Peyer's patch (tissue), 4 donors: ENCODE measurements at regions not wholly inside any gene's neighbourhood (a gene's known extent, or its start where the extent isn't known, plus 50 kb on each side); places are given as distances from the start of the nearest gene placed in this dataset.

Experiments used
- DNase-seq, 3 donors: peaks; one replicate each; pipeline ENCODE4 v3.0.0-alpha.2; 2017 to 2019
- H3K27ac ChIP-seq, 4 donors: fragments of 200-600 bp; sonication (generic); one replicate each; pipeline ENCODE4 v1.5.1; 2016 to 2019
- H3K27me3 ChIP-seq, 2 donors: fragments of 200-600 bp; sonication (generic); one replicate each; pipeline ENCODE4 v1.5.1; 2019
- H3K36me3 ChIP-seq, 3 donors: fragments of 200-600 bp; sonication (generic); one replicate each; pipeline ENCODE4 v1.5.1; 2016 to 2019
- H3K4me1 ChIP-seq, 4 donors: fragments of 200-600 bp; sonication (generic); one replicate each; pipeline ENCODE4 v1.5.1; 2016 to 2019
- H3K4me3 ChIP-seq, 4 donors: fragments of 200-600 bp; sonication (generic); 1 replicate in 3 of 4; 2 replicates in 1 of 4; pipeline ENCODE4 v1.5.1; 2016 to 2019; ENCODE audit warnings: mild to moderate bottlenecking in 1 of 4
- H3K9me3 ChIP-seq, 4 donors: fragments of 200-600 bp; sonication (generic); one replicate each; pipeline ENCODE4 v1.5.1; 2016 to 2019; ENCODE audit warnings: mild to moderate bottlenecking in 1 of 4
- CTCF ChIP-seq, 6 experiments: fragments of 450-650 bp in 4 of 6; fragments of 200-600 bp in 2 of 6; sonication (generic) in 1 of 6; IDR thresholded peaks; one replicate each; pipeline ENCODE4 v1.5.1; 2017 to 2019; ENCODE audit warnings: antibody characterized with exemption in 6 of 6, mild to moderate bottlenecking in 3 of 6, moderate library complexity in 1 of 6
- POLR2A ChIP-seq, 2 donors: fragments of 450-650 bp; IDR thresholded peaks; one replicate each; pipeline ENCODE4 v1.5.1; 2017; ENCODE audit warnings: antibody characterized with exemption in 2 of 2, mild to moderate bottlenecking in 2 of 2, moderate library complexity in 2 of 2

GRCh38 chr9:30697958-30698357, 1686.5 kb upstream of the ACO1 start:
- no peak for DNase-seq
- no peaks in the 10 kb centered on the region for H3K4me1 ChIP-seq
- H3K27me3 ChIP-seq: no peaks in the 10 kb centered on the region
- H3K36me3 ChIP-seq: no peaks in the 10 kb centered on the region
- H3K9me3 ChIP-seq: no peaks in the 10 kb centered on the region
- no peak for TF ChIP-seq POLR2A (IDR thresholded peaks at IDR 0.05)
- no peak for TF ChIP-seq CTCF (IDR thresholded peaks at IDR 0.05)
- H3K27ac ChIP-seq: no peak overlapping the region
- H3K4me3 ChIP-seq: no peak overlapping the region

GRCh38 chr9:30711591-30711990, 1672.9 kb upstream of the ACO1 start:
- H3K4me3 ChIP-seq: no peak overlapping the region
- TF ChIP-seq CTCF (IDR thresholded peaks at IDR 0.05) (no peak), POLR2A (IDR thresholded peaks at IDR 0.05) (no peak)
- H3K4me1 ChIP-seq: no peaks in the 10 kb centered on the region
- no peaks in the 10 kb centered on the region for H3K9me3 ChIP-seq
- DNase-seq: no peak
- H3K27ac ChIP-seq: no peak overlapping the region
- H3K27me3 ChIP-seq: no peaks in the 10 kb centered on the region
- H3K36me3 ChIP-seq: no peaks in the 10 kb centered on the region

- no peak overlapping the region for H3K27ac ChIP-seq
- H3K36me3 ChIP-seq: no peaks in the 10 kb centered on the region
- no peak overlapping the region for H3K4me3 ChIP-seq
- no peaks in the 10 kb centered on the region for H3K27me3 ChIP-seq
- DNase-seq: no peak
- H3K4me1 ChIP-seq: no peaks in the 10 kb centered on the region
- TF ChIP-seq POLR2A (IDR thresholded peaks at IDR 0.05) (no peak), CTCF (IDR thresholded peaks at IDR 0.05) (no peak)
- no peaks in the 10 kb centered on the region for H3K9me3 ChIP-seq
Observed at GRCh38 chr9:30713243-30713642, 1671.2 kb upstream of the ACO1 start.

GRCh38 chr9:30714389-30714788, 1670.1 kb upstream of the ACO1 start:
- DNase-seq: no peak
- Histone ChIP-seq H3K27ac (no peak overlapping the region), H3K27me3 (no peaks in the 10 kb centered on the region), H3K4me1 (no peaks in the 10 kb centered on the region), H3K9me3 (no peaks in the 10 kb centered on the region), H3K4me3 (no peak overlapping the region), H3K36me3 (no peaks in the 10 kb centered on the region)
- no peak for TF ChIP-seq POLR2A (IDR thresholded peaks at IDR 0.05)
- no peak for TF ChIP-seq CTCF (IDR thresholded peaks at IDR 0.05)

- Histone ChIP-seq H3K27ac (no peak overlapping the region), H3K4me1 (no peaks in the 10 kb centered on the region), H3K36me3 (no peaks in the 10 kb centered on the region), H3K4me3 (no peak overlapping the region), H3K27me3 (no peaks in the 10 kb centered on the region), H3K9me3 (no peaks in the 10 kb centered on the region)
- TF ChIP-seq CTCF (IDR thresholded peaks at IDR 0.05) (no peak), POLR2A (IDR thresholded peaks at IDR 0.05) (no peak)
- no peak for DNase-seq
Observed at GRCh38 chr9:30718483-30718882, 1666.0 kb upstream of the ACO1 start.

GRCh38 chr9:30722065-30722464, 1662.4 kb upstream of the ACO1 start:
- no peak overlapping the region for H3K4me3 ChIP-seq
- H3K9me3 ChIP-seq: no peaks in the 10 kb centered on the region
- H3K27me3 ChIP-seq: no peaks in the 10 kb centered on the region
- no peaks in the 10 kb centered on the region for H3K4me1 ChIP-seq
- H3K36me3 ChIP-seq: no peaks in the 10 kb centered on the region
- no peak for DNase-seq
- H3K27ac ChIP-seq: no peak overlapping the region
- TF ChIP-seq POLR2A (IDR thresholded peaks at IDR 0.05) (no peak), CTCF (IDR thresholded peaks at IDR 0.05) (no peak)
